ENCODE measurements at regions not wholly inside any gene's neighbourhood (a gene's known extent, or its start where the extent isn't known, plus 50 kb on each side); places are given as distances from the start of the nearest gene placed in this dataset.

- no peaks in the 10 kb centered on the region for H3K9me3 Mint-ChIP-seq
- Histone ChIP-seq H3K4ac (ENCODE audit: low read depth, low read length) (no peak overlapping the region), H3K23ac (ENCODE audit: insufficient read length, low read depth, low read length) (no peak overlapping the region), H3K23me2 (ENCODE audit: insufficient read length, low read depth, low read length, poor library complexity, severe bottlenecking) (no peaks in the 10 kb centered on the region), H3K18ac (ENCODE audit: insufficient read length, low read depth, low read length) (no peak overlapping the region), H2BK120ac (ENCODE audit: low read depth, low read length, poor library complexity, severe bottlenecking) (no peak overlapping the region), H3T11ph (ENCODE audit: low read length) (no peak overlapping the region), H2AK5ac (ENCODE audit: insufficient read length, low read length) (no peak overlapping the region), H3K79me1 (ENCODE audit: insufficient read depth, low read depth, low read length, poor library complexity, severe bottlenecking) (no peaks in the 10 kb centered on the region), H3K4me1 (ENCODE audit: insufficient read depth, low read length) (no peaks in the 10 kb centered on the region), H2AFZ (ENCODE audit: low read length) (no peak overlapping the region), H4K20me1 (ENCODE audit: control insufficient read depth, insufficient read depth, insufficient read length) (no peaks in the 10 kb centered on the region), H2BK20ac (ENCODE audit: low read depth, low read length, poor library complexity, severe bottlenecking) (no peak overlapping the region), H4K8ac (replicated peaks; ENCODE audit: insufficient read length, low read depth, low read length) (no peak overlapping the region), H3K27ac (ENCODE audit: insufficient read length, low read depth, low read length) (no peak overlapping the region), H3K27me3 (ENCODE audit: insufficient read depth, low read length) (no peaks in the 10 kb centered on the region), H3K9me3 (ENCODE audit: control insufficient read depth, low read depth, low read length) (no peaks in the 10 kb centered on the region), H3K9ac (ENCODE audit: extremely low read depth, insufficient read length, low read length) (no peak overlapping the region), H3K56ac (ENCODE audit: insufficient read length, low read depth, low read length) (no peak overlapping the region), H3K4me2 (ENCODE audit: insufficient read depth, insufficient read length, low read length) (no peak overlapping the region), H2BK12ac (ENCODE audit: insufficient read length, low read depth, low read length) (no peak overlapping the region), H4K5ac (ENCODE audit: insufficient read length, low read depth, low read length) (no peak overlapping the region), H3K79me2 (ENCODE audit: insufficient read depth, low read length) (no peaks in the 10 kb centered on the region), H3K14ac (ENCODE audit: insufficient read depth, low read length) (no peak overlapping the region), H2BK15ac (ENCODE audit: low read depth, low read length) (no peak overlapping the region), H2BK5ac (ENCODE audit: insufficient read length, low read length) (no peak overlapping the region), H4K91ac (ENCODE audit: insufficient read length, low read depth, low read length) (no peak overlapping the region)
- no peak overlapping the region for H3K4me3 Mint-ChIP-seq
- H3K4me1 Mint-ChIP-seq: peaks cover 0 to 4% of the 10 kb centered on the region in 2 experiments; a peak in 1 of 4 replicates
- no peak overlapping the region for H3K27ac Mint-ChIP-seq
- DNase-seq: no peak
- H3K36me3 Mint-ChIP-seq (ENCODE audit: insufficient read depth in 1 of 3, low read depth in 3 of 3): peaks cover 0 to 1% (median 0%) of the 10 kb centered on the region in 3 experiments; a peak in 1 of 7 replicates
- H3K27me3 Mint-ChIP-seq (ENCODE audit: low read depth): no peaks in the 10 kb centered on the region
- WGBS (ENCODE audit: extremely low coverage, insufficient read length, low lambda C conversion rate): no CpG with 5 or more reads among the region's 2 CpGs
- TF ChIP-seq CTCF (conservative IDR thresholded peaks at IDR 0.05): no peak
Observed at GRCh38 chr1:163842571-163842970, 520.8 kb downstream of the NUF2 start.
